ENCODE measurements at regions not wholly inside any gene's neighbourhood (a gene's known extent, or its start where the extent isn't known, plus 50 kb on each side); places are given as distances from the start of the nearest gene placed in this dataset.
A peak's percentile ranks its signal among the peaks of the same experiment; 100 is the strongest.

GRCh38 chr6:170100046-170100445 is 190.8 kb downstream of the DLL1 start:
- Histone ChIP-seq H3K27ac (no peak overlapping the region), H3K27me3 (no peaks in the 10 kb centered on the region), H3K36me3 (no peaks in the 10 kb centered on the region), H3K9me3 (no peaks in the 10 kb centered on the region), H3K4me1 (peaks cover 0 to 26% (median 0%) of the 10 kb centered on the region in 3 donors), H3K4me3 (no peak overlapping the region)
- TF ChIP-seq EP300 (IDR thresholded peaks at IDR 0.05) (no peak), POLR2AphosphoS5 (IDR thresholded peaks at IDR 0.05) (no peak), POLR2A (IDR thresholded peaks at IDR 0.05) (no peak), CTCF (IDR thresholded peaks at IDR 0.05) (no peak)
- 80 to 100% methylated on average over 1 to 6 of the region's 8 CpGs for WGBS, 2 donors (ENCODE audit: low coverage in 1 of 2)
- no peak for ATAC-seq

GRCh38 chr6:170099387-170099786 is 191.5 kb downstream of the DLL1 start:
- ATAC-seq: no peak
- H3K9me3 ChIP-seq: no peaks in the 10 kb centered on the region
- no peak overlapping the region for H3K4me3 ChIP-seq
- H3K4me1 ChIP-seq: peaks cover 0 to 26% (median 0%) of the 10 kb centered on the region in 3 donors
- H3K36me3 ChIP-seq: no peaks in the 10 kb centered on the region
- WGBS, 2 donors (ENCODE audit: low coverage in 1 of 2): 90% methylated on average over 8 of the region's 11 CpGs; no CpG with 5 or more reads in 1 of the 2 donors
- no peak overlapping the region for H3K27ac ChIP-seq
- no peak for TF ChIP-seq POLR2AphosphoS5 (IDR thresholded peaks at IDR 0.05)
- no peaks in the 10 kb centered on the region for H3K27me3 ChIP-seq

GRCh38 chr6:170098428-170099170 is 192.3 kb downstream of the DLL1 start:
- ATAC-seq: no peak
- Histone ChIP-seq H3K4me1 (peaks cover 0 to 26% (median 0%) of the 10 kb centered on the region in 3 donors), H3K9me3 (no peaks in the 10 kb centered on the region), H3K4me3 (no peak overlapping the region), H3K27ac (no peak overlapping the region), H3K36me3 (no peaks in the 10 kb centered on the region), H3K27me3 (no peaks in the 10 kb centered on the region)
- 100% methylated on average over 1 of the region's 37 CpGs; no CpG with 5 or more reads in 1 of the 2 donors for WGBS, 2 donors (ENCODE audit: low coverage in 1 of 2)
- TF ChIP-seq POLR2A (IDR thresholded peaks at IDR 0.05) (no peak), EP300 (IDR thresholded peaks at IDR 0.05) (no peak), CTCF (IDR thresholded peaks at IDR 0.05) (no peak)

GRCh38 chr6:170097505-170098427 is 193.1 kb downstream of the DLL1 start:
- no peak for ATAC-seq
- Histone ChIP-seq H3K27ac (no peak overlapping the region), H3K27me3 (no peaks in the 10 kb centered on the region), H3K4me1 (peaks cover 0 to 26% (median 0%) of the 10 kb centered on the region in 3 donors), H3K9me3 (no peaks in the 10 kb centered on the region), H3K4me3 (no peak overlapping the region), H3K36me3 (no peaks in the 10 kb centered on the region)
- TF ChIP-seq EP300 (IDR thresholded peaks at IDR 0.05) (no peak), POLR2AphosphoS5 (IDR thresholded peaks at IDR 0.05) (no peak), CTCF (IDR thresholded peaks at IDR 0.05) (no peak), POLR2A (IDR thresholded peaks at IDR 0.05) (no peak)
- 61 to 82% methylated on average over 3 to 6 of the region's 22 CpGs for WGBS, 2 donors (ENCODE audit: low coverage in 1 of 2)

GRCh38 chr6:170096803-170097504 is 193.9 kb downstream of the DLL1 start:
- WGBS, 2 donors (ENCODE audit: low coverage in 1 of 2): 20 to 27% methylated on average over 5 to 10 of the region's 22 CpGs
- Histone ChIP-seq H3K4me1 (peaks cover 0 to 26% (median 0%) of the 10 kb centered on the region in 3 donors), H3K27me3 (no peaks in the 10 kb centered on the region), H3K9me3 (no peaks in the 10 kb centered on the region), H3K4me3 (no peak overlapping the region), H3K27ac (peak overlapping the region in 2 of 4 donors; percentile 24 to 49), H3K36me3 (no peaks in the 10 kb centered on the region)
- TF ChIP-seq POLR2A (IDR thresholded peaks at IDR 0.05): no peak
- no peak for TF ChIP-seq CTCF (IDR thresholded peaks at IDR 0.05)
- TF ChIP-seq POLR2AphosphoS5 (IDR thresholded peaks at IDR 0.05): no peak
- no peak for TF ChIP-seq EP300 (IDR thresholded peaks at IDR 0.05)
- no peak for ATAC-seq

All from gastroesophageal sphincter (tissue), 4 donors.